ENCODE measurements at regions not wholly inside any gene's neighbourhood (a gene's known extent, or its start where the extent isn't known, plus 50 kb on each side); places are given as distances from the start of the nearest gene placed in this dataset.

DNA sequence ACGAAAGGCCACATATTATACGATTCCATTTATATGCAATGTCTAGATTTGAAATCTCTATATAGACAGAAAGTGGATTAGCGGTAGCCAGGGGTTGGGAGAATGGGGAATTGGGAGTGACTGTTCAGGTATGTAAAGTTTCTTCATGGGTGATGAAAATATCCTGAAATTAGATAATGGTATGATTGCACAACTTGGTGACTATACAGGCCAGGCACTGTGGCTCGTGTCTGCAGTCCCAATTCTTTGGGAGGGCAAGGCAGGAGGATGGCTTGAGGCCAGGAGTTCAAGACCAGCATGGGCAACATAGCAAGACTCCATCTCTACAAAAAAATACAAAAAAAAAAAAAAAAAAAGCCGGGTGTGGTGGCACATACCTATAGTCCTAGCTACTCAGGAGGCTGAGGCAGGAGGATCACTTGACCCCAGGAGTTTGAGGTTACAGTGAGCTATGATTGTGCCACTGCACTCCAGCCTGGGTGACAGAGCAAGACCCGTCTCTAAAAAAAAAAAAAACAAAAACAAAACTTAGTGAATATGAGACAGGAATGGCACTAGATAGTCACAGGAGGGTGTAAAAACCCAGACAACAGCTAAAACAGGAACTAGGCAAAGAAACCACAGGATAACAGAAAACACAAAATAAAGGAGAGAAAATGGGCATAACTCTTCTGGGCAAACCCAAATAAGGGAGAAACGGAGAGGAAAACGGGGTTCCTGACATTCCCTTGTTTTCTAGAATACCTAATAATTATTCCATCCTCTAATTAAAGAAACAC, 72.1 kb upstream of the ZNF618 start:
- DNase-seq (ENCODE audit: low spot score) = no peak
- no TSS peak for BruUV-seq (replicated peaks)
- Histone ChIP-seq H3K9me3 (ENCODE audit: low read length) (no peaks in the 10 kb centered on the region), H3K79me2 (ENCODE audit: insufficient read depth, low read depth, low read length) (no peaks in the 10 kb centered on the region), H3K9me2 (ENCODE audit: insufficient read depth, low read length) (no peaks in the 10 kb centered on the region), H3K4me3 (ENCODE audit: low read depth, low read length, poor library complexity, severe bottlenecking) (no peak overlapping the region), H2AFZ (ENCODE audit: low read length) (no peak overlapping the region), H3K36me3 (ENCODE audit: insufficient read depth, low read length) (no peaks in the 10 kb centered on the region), H3K4me1 (ENCODE audit: insufficient read depth, low read length, poor library complexity, severe bottlenecking) (no peaks in the 10 kb centered on the region), H3K27ac (ENCODE audit: low read depth, low read length, poor library complexity, severe bottlenecking) (no peak overlapping the region), H3K4me2 (ENCODE audit: low read length) (no peak overlapping the region), H4K20me1 (ENCODE audit: insufficient read depth, low read length) (no peaks in the 10 kb centered on the region)
- ChIA-PET POLR2A (interaction anchor here (0.6 to 0.7 kb wide), 2 partner anchors 305 to 1414 kb away, joined by 3 to 6 read pairs; no protein-coding TSS in a partner anchor), CTCF (ENCODE audit: unreplicated experiment) (no interaction called here)
- intact Hi-C loops (cut with micrococcal nuclease; ENCODE audit: unreplicated experiment) = no loop called here
- TF ChIP-seq, protein P1, sequence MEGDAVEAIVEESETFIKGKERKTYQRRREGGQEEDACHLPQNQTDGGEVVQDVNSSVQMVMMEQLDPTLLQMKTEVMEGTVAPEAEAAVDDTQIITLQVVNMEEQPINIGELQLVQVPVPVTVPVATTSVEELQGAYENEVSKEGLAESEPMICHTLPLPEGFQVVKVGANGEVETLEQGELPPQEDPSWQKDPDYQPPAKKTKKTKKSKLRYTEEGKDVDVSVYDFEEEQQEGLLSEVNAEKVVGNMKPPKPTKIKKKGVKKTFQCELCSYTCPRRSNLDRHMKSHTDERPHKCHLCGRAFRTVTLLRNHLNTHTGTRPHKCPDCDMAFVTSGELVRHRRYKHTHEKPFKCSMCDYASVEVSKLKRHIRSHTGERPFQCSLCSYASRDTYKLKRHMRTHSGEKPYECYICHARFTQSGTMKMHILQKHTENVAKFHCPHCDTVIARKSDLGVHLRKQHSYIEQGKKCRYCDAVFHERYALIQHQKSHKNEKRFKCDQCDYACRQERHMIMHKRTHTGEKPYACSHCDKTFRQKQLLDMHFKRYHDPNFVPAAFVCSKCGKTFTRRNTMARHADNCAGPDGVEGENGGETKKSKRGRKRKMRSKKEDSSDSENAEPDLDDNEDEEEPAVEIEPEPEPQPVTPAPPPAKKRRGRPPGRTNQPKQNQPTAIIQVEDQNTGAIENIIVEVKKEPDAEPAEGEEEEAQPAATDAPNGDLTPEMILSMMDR (conservative IDR thresholded peaks at IDR 0.05; ENCODE audit: low read length) = no peak
- TF ChIP-seq EZH2phosphoT487 (IDR thresholded peaks at IDR 0.05; ENCODE audit: borderline replicate concordance, low read depth, low read length) = no peak

DNA sequence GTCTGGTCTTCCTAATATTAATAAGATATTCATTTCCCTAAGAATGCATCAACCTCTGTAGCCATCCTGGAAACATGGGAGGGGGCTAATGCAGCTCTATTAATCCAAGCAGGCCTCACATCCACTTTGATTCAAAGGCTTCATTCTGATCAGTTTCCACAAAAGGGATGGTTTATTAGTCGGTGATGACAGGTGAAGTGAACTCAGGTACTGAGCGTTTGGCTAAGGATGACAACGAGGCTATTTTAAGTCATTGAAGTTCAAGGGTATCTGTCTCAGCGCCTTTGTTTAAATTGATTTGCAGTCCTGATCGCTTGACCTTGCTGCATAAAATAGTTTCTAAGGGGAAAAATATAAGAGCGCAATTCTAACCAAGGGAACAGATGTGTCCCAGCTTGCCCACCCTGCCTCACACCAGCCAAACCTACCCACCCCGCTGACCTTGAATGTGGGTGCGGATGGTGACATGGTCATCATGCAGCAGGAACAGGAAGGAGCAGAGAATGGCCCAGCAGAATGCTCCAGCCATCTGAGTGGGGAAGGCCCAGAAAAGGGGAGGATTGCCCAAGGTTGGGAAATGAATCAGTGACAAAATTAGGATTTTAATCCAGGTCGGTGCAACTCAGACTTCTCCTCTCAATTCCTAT, 70.5 kb upstream of the ZNF618 start:
- Histone ChIP-seq H4K20me1 (ENCODE audit: insufficient read depth, low read length) (no peaks in the 10 kb centered on the region), H3K36me3 (ENCODE audit: insufficient read depth, low read length) (no peaks in the 10 kb centered on the region), H3K79me2 (ENCODE audit: insufficient read depth, low read depth, low read length) (no peaks in the 10 kb centered on the region), H3K27ac (ENCODE audit: low read depth, low read length, poor library complexity, severe bottlenecking) (no peak overlapping the region), H3K4me2 (ENCODE audit: low read length) (no peak overlapping the region), H2AFZ (ENCODE audit: low read length) (no peak overlapping the region), H3K9me2 (ENCODE audit: insufficient read depth, low read length) (no peaks in the 10 kb centered on the region), H3K4me3 (ENCODE audit: low read depth, low read length, poor library complexity, severe bottlenecking) (no peak overlapping the region), H3K4me1 (ENCODE audit: insufficient read depth, low read length, poor library complexity, severe bottlenecking) (no peaks in the 10 kb centered on the region), H3K9me3 (ENCODE audit: low read length) (no peaks in the 10 kb centered on the region)
- no TSS peak for BruUV-seq (replicated peaks)
- intact Hi-C loops (cut with micrococcal nuclease; ENCODE audit: unreplicated experiment) = no loop called here
- CTCF ChIA-PET (ENCODE audit: unreplicated experiment) = no interaction called here
- DNase-seq (ENCODE audit: low spot score) = no peak
- POLR2A ChIA-PET = no interaction called here
- TF ChIP-seq EZH2phosphoT487 (IDR thresholded peaks at IDR 0.05; ENCODE audit: borderline replicate concordance, low read depth, low read length) = no peak
- TF ChIP-seq, protein P1 (conservative IDR thresholded peaks at IDR 0.05; ENCODE audit: low read length) = no peak
